LNCAP (cell line): ENCODE measurements at regions not wholly inside any gene's neighbourhood (a gene's known extent, or its start where the extent isn't known, plus 50 kb on each side); places are given as distances from the start of the nearest gene placed in this dataset.
A peak's percentile ranks its signal among the peaks of the same experiment; 100 is the strongest.

ENCODE experiments used
- TF ChIP-seq, protein P1 (sequence below): fragments of 450-650 bp; IDR thresholded peaks from 2 replicates; pipeline ENCODE4 v1.5.1; 2017; ENCODE audit warnings: mild to moderate bottlenecking

DNA sequence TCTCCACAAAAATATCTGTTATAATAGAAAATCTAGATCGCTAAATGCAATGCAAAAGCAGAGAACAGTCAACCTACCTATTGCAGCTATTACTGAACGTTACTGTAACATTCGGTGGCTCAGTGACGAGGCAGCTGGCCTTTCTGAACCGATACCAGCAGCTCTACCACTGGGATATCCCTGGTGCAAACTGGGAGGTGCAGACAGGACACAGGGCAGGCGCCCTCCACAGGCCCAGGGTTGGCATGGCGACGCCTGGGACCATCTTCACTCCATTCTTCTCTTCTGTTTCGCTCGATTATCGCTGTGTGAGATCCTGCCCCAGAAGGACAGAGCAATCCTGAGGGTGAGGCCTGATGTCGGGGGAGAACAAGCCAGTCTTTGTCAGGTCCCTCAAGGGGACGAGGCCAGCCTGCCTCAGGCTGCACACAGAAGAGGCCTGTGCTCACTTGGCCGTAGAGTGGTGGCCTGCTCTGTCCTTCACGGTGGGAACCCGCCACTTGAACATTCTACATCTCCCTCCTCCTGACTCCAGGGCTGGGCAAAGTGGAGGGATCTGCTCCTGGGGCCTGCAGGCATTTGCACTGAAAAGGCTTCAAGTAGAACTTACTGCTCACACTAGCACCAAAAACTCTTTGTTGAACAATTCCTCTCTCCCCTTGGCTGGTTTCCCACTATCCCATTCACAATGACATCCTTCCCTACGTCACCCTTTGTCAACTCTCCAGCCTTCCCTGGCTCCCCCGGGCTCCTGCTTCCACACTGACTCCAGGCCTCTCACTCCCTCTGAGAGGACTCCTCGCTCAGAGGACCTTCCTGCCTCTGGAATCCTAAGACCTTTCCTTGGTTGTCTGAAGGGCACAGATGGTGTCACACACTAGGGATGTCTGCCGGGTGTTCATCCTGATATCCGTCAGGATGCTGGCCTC lies 49.7 kb downstream of the CYRIA start:
- TF ChIP-seq, protein P1, sequence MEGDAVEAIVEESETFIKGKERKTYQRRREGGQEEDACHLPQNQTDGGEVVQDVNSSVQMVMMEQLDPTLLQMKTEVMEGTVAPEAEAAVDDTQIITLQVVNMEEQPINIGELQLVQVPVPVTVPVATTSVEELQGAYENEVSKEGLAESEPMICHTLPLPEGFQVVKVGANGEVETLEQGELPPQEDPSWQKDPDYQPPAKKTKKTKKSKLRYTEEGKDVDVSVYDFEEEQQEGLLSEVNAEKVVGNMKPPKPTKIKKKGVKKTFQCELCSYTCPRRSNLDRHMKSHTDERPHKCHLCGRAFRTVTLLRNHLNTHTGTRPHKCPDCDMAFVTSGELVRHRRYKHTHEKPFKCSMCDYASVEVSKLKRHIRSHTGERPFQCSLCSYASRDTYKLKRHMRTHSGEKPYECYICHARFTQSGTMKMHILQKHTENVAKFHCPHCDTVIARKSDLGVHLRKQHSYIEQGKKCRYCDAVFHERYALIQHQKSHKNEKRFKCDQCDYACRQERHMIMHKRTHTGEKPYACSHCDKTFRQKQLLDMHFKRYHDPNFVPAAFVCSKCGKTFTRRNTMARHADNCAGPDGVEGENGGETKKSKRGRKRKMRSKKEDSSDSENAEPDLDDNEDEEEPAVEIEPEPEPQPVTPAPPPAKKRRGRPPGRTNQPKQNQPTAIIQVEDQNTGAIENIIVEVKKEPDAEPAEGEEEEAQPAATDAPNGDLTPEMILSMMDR, result no peak

DNA sequence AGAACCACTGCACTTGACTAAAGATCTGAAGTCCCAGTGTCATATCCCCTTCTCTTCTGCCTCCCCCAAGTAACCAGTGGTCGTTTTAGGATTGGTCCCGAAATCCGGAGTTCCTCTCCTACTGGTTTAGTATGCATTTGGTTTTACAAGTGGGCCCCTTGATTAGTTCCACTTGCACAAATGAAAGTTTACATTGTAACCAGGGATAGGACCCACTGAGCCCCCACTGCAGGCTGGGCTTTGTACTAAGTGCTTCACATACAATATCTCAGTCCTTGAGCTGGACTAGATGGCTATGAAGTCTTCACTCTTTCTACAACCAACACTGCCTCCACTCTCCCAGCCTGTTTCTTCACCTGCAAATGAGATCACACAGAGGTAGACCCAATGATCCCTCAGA lies 50.4 kb downstream of the CYRIA start:
- TF ChIP-seq, protein P1, result no peak

DNA sequence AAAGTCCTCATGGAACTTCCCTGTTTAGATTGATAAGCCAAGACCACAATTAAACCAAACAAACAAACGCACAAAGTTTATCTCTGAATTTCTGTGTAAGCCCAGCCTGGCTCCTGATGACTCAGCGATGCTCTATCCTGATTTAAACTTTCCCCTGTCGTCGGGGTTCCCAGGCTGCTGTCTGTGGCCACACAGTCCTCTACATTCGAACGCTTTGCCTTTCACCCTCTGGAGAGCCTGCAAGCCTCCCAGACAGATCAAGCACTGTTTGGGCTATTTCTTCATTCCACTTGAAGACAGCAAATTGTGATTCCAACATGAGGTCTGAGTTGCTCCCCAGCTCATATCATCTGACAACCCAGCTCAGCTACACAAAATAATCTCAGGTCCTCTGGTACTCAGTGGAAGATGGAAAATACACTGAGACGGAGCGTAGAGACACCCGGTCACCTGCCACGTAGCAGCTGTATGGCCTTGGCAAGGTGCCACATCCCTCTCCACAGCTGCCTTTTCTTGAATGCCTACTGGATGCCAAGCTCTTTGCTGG lies 51.2 kb downstream of the CYRIA start:
- TF ChIP-seq, protein P1, result no peak

DNA sequence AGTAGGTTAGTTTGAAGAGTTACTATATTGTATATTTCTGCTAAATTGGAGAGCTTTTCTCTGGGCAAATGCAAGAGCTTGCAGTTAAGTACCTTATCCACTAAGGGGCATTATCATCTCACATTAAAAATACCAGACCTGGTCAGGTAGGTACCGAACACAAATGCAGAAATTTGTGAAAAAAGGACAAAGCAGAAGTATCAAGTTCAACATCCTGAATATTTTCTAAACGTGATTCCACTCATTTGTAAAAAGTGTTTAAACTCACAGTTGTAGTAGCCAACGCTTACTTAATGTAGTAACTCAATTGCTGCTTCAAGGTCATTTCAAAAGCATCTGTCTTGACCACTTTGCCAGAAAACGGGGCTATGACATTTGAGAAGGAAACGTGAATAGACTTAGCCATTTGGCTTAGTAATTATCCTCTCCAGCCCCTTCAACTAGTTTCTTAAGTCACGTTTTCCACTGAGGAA lies 52.1 kb downstream of the CYRIA start:
- TF ChIP-seq, protein P1, result peak; percentile 66

DNA sequence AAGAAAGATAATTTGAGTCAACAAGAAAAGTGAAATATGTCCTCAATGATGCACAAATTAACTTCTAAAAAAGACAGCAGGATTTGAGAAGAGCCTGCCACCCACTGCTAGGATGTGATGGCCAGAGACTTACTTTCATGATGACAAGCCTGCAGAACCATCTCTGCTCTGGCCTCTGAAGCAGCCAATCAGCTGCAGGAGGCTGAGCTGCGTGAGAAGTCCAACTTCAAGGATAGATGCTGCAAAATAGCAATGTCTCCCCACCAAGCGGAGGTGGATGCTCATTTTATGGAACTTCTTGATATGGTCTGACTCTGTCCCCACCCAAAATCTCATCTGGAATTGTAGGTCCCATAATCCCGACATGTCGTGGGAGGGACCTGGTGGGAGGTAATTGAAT lies 53.1 kb downstream of the CYRIA start:
- TF ChIP-seq, protein P1, result no peak

DNA sequence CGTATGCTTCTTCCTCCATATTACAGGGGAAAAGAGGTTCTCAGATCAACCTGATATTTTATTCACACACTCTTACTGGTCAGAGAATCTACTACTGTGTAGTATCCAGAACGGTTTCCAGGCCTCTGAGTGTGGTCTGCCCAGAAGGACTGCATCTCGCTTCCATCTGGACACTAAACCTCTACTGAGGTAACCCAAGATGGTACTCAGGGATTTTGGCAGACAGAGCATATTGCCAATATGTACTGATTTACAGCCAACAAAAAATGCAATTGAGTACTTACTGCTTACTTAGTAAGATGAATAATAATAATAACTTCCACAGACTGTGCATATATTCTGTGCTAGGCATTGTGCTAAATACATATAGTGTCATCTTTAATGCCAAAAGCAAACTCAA lies 55.8 kb downstream of the CYRIA start:
- TF ChIP-seq, protein P1, result no peak

DNA sequence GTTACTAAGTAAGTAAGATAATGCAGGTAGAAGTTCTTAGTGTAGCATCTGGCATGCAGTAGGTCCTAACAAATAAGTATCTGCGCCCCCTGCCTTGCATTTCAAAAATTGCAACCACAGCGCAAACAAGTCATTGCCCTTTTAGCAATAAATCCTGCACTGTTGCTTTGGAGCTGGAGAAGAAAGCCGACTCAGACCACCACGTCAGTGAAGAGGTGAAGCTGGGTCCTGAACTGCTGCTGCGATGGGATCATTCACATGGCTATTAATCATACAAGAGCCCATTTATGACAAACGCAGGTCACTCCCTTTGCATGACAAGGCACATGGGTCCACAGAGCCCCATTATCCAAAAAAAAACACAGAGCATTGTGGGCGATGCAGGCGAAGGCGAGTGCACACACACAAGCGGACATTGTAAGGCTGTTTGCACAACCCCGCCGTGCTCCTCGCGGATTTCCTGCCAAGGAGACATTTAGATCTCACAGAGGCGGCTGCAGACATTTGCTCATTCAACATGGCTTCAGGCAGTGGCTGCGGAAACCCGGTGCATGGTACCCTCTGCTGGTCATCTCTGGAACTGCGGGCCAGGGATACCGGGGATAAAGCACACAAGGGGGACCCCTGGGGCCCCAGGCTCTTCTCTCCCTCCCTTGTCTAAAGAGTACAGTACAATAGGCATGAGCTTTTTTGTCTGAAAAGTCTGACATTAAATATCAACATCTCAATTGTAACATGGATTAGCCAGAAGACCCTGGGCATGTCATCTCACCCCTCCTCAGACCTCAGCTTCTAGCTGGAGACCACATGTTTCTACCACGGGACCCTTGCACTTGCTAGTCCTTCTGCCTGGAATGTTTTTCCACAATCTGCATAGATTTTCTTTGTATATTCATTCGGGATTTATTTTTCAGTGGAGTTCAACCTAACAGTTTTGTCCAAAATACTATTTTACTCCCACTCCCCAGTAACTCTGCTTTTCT lies 56.7 kb downstream of the CYRIA start:
- TF ChIP-seq, protein P1, result peak; percentile 86
